Peyer's patch (tissue), 4 donors: ENCODE measurements at regions not wholly inside any gene's neighbourhood (a gene's known extent, or its start where the extent isn't known, plus 50 kb on each side); places are given as distances from the start of the nearest gene placed in this dataset.

Source experiments
- POLR2A ChIP-seq, 2 donors: fragments of 450-650 bp; IDR thresholded peaks; one replicate each; pipeline ENCODE4 v1.5.1; 2017; ENCODE audit warnings: antibody characterized with exemption in 2 of 2, mild to moderate bottlenecking in 2 of 2, moderate library complexity in 2 of 2
- TF ChIP-seq, protein P1 (sequence below), 6 experiments: fragments of 450-650 bp in 4 of 6; fragments of 200-600 bp in 2 of 6; sonication (generic) in 1 of 6; IDR thresholded peaks; one replicate each; pipeline ENCODE4 v1.5.1; 2017 to 2019; ENCODE audit warnings: antibody characterized with exemption in 6 of 6, mild to moderate bottlenecking in 3 of 6, moderate library complexity in 1 of 6

DNA sequence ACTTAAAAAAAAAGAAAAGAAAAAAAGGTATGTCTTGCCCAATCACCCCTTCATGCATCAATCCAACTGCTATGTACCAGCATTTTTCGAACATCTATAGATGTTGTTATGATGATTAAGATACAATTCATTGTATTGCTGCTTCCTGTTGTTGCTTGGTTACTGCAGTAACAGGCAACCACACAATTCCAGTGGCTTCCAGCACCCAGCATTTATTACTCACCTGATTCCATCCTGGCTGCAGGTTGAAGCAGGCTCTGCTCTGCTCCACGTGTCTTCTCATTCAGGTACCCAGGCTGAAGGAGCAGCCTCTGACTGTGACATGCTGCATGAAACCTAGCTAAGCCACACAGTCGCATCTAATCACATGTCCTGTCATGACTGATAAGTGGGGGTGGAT, 196.9 kb downstream of the INO80D start:
- TF ChIP-seq, protein P1, sequence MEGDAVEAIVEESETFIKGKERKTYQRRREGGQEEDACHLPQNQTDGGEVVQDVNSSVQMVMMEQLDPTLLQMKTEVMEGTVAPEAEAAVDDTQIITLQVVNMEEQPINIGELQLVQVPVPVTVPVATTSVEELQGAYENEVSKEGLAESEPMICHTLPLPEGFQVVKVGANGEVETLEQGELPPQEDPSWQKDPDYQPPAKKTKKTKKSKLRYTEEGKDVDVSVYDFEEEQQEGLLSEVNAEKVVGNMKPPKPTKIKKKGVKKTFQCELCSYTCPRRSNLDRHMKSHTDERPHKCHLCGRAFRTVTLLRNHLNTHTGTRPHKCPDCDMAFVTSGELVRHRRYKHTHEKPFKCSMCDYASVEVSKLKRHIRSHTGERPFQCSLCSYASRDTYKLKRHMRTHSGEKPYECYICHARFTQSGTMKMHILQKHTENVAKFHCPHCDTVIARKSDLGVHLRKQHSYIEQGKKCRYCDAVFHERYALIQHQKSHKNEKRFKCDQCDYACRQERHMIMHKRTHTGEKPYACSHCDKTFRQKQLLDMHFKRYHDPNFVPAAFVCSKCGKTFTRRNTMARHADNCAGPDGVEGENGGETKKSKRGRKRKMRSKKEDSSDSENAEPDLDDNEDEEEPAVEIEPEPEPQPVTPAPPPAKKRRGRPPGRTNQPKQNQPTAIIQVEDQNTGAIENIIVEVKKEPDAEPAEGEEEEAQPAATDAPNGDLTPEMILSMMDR (IDR thresholded peaks at IDR 0.05): no peak
- no peak for TF ChIP-seq POLR2A (IDR thresholded peaks at IDR 0.05)
